PC-3 (cell line): ENCODE measurements at regions not wholly inside any gene's neighbourhood (a gene's known extent, or its start where the extent isn't known, plus 50 kb on each side); places are given as distances from the start of the nearest gene placed in this dataset.

Experiments
- ATAC-seq: fragments of 200-7000 bp; cut with Tn5 transposase; 2 replicates; pipeline ENCODE4 v1.9.1; 2020; ENCODE audit warnings: mild to moderate bottlenecking, moderate library complexity
- BruUV-seq: library from RNA; stranded (reverse); fragments of 400-500 nt; replicated peaks from 2 replicates; lab custom pipeline; 2021; lab: Mats Ljungman, UMichigan
- CTCF ChIA-PET: fragments of 300-600 bp; sonication (Branson Sonifier 250); formaldehyde crosslinking; loops from one replicate; lab custom pipeline; 2022; ENCODE audit warnings: antibody characterized with exemption; lab: Charles Lee
- POLR2A ChIA-PET: fragments of 300-600 bp; sonication (Branson Sonifier 250); formaldehyde crosslinking; loops from one replicate; lab custom pipeline; 2022; ENCODE audit warnings: antibody characterized with exemption; ENCODE audit not compliant: unreplicated experiment; lab: Charles Lee
- DNase-seq: peaks from one replicate; pipeline ENCODE4 v3.0.0-alpha.2; 2015
- H2AFZ ChIP-seq: fragments of 300-600 bp; sonication (generic); 2 replicates; pipeline ENCODE4 v1.6.0; 2016; ENCODE audit warnings: antibody characterized with exemption, low read length
- H3F3A ChIP-seq: fragments of 300-600 bp; sonication (generic); one replicate; pipeline ENCODE4 v1.6.0; 2017; ENCODE audit warnings: antibody characterized with exemption, low read length, control low read depth, mild to moderate bottlenecking; ENCODE audit not compliant: unreplicated experiment
- H3K27ac ChIP-seq: fragments of 300-600 bp; sonication (generic); 2 replicates; pipeline ENCODE4 v1.5.1; 2016; ENCODE audit warnings: mild to moderate bottlenecking, low read length
- H3K27me3 ChIP-seq: fragments of 300-600 bp; sonication (generic); 2 replicates; pipeline ENCODE4 v1.6.1; 2016; ENCODE audit warnings: low read length, mixed read lengths
- H3K36me3 ChIP-seq: fragments of 300-600 bp; sonication (generic); 2 replicates; pipeline ENCODE4 v1.6.1; 2016; ENCODE audit warnings: low read depth, mixed run types, low read length, mixed read lengths
- H3K4me1 ChIP-seq: fragments of 300-600 bp; sonication (generic); 2 replicates; pipeline ENCODE4 v1.5.1; 2016; ENCODE audit warnings: low read length; ENCODE audit not compliant: insufficient read depth
- H3K4me2 ChIP-seq: fragments of 300-600 bp; sonication (generic); 2 replicates; pipeline ENCODE4 v1.6.0; 2016; ENCODE audit warnings: low read length
- H3K4me3 ChIP-seq: fragments of 300-600 bp; sonication (generic); 2 replicates; pipeline ENCODE4 v1.5.1; 2016; ENCODE audit warnings: mild to moderate bottlenecking, low read length, mixed read lengths
- H3K79me2 ChIP-seq: fragments of 300-600 bp; sonication (generic); 2 replicates; pipeline ENCODE4 v1.6.1; 2017; ENCODE audit warnings: low read length, mixed read lengths
- H3K9ac ChIP-seq: fragments of 300-600 bp; sonication (generic); 2 replicates; pipeline ENCODE4 v1.6.0; 2016; ENCODE audit warnings: mild to moderate bottlenecking, low read length
- H3K9me2 ChIP-seq: fragments of 300-600 bp; sonication (generic); replicated peaks from 2 replicates; pipeline ENCODE4 v1.6.1; 2016; ENCODE audit warnings: mixed run types, low read length, mixed read lengths
- H3K9me3 ChIP-seq: fragments of 300-600 bp; sonication (generic); 2 replicates; pipeline ENCODE4 v1.6.1; 2016; ENCODE audit warnings: low read length, mixed read lengths
- H4K20me1 ChIP-seq: fragments of 300-600 bp; sonication (generic); 2 replicates; pipeline ENCODE4 v1.6.1; 2016; ENCODE audit warnings: low read length, mixed read lengths
- CTCF ChIP-seq: fragments of 300-600 bp; sonication (generic); conservative IDR thresholded peaks from 2 replicates; pipeline ENCODE4 v1.5.1; 2017; ENCODE audit warnings: antibody characterized with exemption, low read depth, mild to moderate bottlenecking, low read length
- EZH2 ChIP-seq: fragments of 300-600 bp; sonication (generic); IDR thresholded peaks from one replicate; pipeline ENCODE4 v1.6.1; 2017; ENCODE audit warnings: antibody characterized with exemption, mild to moderate bottlenecking, low read length; ENCODE audit not compliant: unreplicated experiment
- EZH2phosphoT487 ChIP-seq: fragments of 300-600 bp; sonication (generic); IDR thresholded peaks from 2 replicates; pipeline ENCODE4 v1.6.1; 2018; ENCODE audit warnings: mild to moderate bottlenecking, antibody characterized with exemption, low read length, borderline replicate concordance
- intact Hi-C: fragments of 100-400 bp; cut with micrococcal nuclease; formaldehyde crosslinking; loops from 2 replicates; pipeline ENCODE4 v1.9.0; 2023

GRCh38 chrX:40434443-40434842 lies 146.3 kb upstream of the ATP6AP2 start:
- H3K4me2 ChIP-seq, result no peak overlapping the region
- no peaks in the 10 kb centered on the region for H3K79me2 ChIP-seq
- ChIA-PET POLR2A (interaction anchor here (0.6 kb wide), 1 partner anchor 258 kb away, joined by 5 read pairs; no protein-coding TSS in a partner anchor), CTCF (no interaction called here)
- H3K36me3 ChIP-seq, result no peaks in the 10 kb centered on the region
- DNase-seq, result no peak
- H2AFZ ChIP-seq, result no peak overlapping the region
- intact Hi-C loops, result no loop called here
- H3K9me2 ChIP-seq, result no peaks in the 10 kb centered on the region
- H3K9me3 ChIP-seq, result no peaks in the 10 kb centered on the region
- H3K9ac ChIP-seq, result no peak overlapping the region
- H4K20me1 ChIP-seq, result no peaks in the 10 kb centered on the region
- no TSS peak for BruUV-seq
- ATAC-seq, result no peak
- no peaks in the 10 kb centered on the region for H3K27me3 ChIP-seq
- TF ChIP-seq EZH2 (no peak), CTCF (no peak), EZH2phosphoT487 (no peak)
- H3K27ac ChIP-seq, result no peak overlapping the region
- H3F3A ChIP-seq, result no peaks in the 10 kb centered on the region
- H3K4me3 ChIP-seq, result no peak overlapping the region
- H3K4me1 ChIP-seq, result no peaks in the 10 kb centered on the region

DNA sequence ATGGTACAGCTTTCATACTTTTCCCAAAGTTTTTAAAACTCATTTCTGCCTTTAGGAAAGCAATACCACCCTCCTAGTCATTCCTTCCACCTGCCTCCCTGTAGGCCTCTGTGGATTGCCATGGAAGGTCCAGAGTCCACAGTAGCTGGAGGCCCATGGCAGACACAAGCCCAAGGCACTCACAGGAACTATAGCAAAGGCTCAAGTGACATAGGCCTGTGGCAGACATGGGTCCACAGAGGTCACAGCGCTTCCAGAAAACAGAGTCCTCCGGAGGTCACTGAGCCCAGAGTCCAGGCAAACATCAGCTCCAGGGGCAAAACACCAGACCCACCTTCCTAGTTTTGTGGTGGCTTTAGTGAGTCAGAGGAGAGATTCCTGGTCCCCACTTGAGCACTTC lies 147.6 kb upstream of the ATP6AP2 start:
- POLR2A ChIA-PET, result no interaction called here
- ATAC-seq, result no peak
- BruUV-seq, result no TSS peak

GRCh38 chrX:40424259-40424658 lies 156.5 kb upstream of the ATP6AP2 start:
- Histone ChIP-seq H3K36me3 (no peaks in the 10 kb centered on the region), H2AFZ (no peak overlapping the region), H4K20me1 (no peaks in the 10 kb centered on the region), H3K27ac (no peak overlapping the region), H3F3A (no peaks in the 10 kb centered on the region), H3K4me2 (no peak overlapping the region), H3K4me1 (no peaks in the 10 kb centered on the region), H3K4me3 (no peak overlapping the region), H3K79me2 (no peaks in the 10 kb centered on the region), H3K9me3 (no peaks in the 10 kb centered on the region), H3K27me3 (no peaks in the 10 kb centered on the region), H3K9me2 (no peaks in the 10 kb centered on the region), H3K9ac (no peak overlapping the region)
- no peak for DNase-seq
- intact Hi-C loops, result no loop called here
- ATAC-seq, result no peak
- ChIA-PET CTCF (no interaction called here), POLR2A (no interaction called here)
- TF ChIP-seq EZH2phosphoT487, result no peak
- no peak for TF ChIP-seq CTCF
- no peak for TF ChIP-seq EZH2
- BruUV-seq, result no TSS peak

More for the DNA sequence above, 147.6 kb upstream of the ATP6AP2 start:
- Histone ChIP-seq H3K4me1 (no peaks in the 10 kb centered on the region), H2AFZ (no peak overlapping the region), H3K9me3 (no peaks in the 10 kb centered on the region), H3K4me3 (no peak overlapping the region), H4K20me1 (no peaks in the 10 kb centered on the region), H3K9me2 (no peaks in the 10 kb centered on the region), H3K27me3 (no peaks in the 10 kb centered on the region), H3K27ac (no peak overlapping the region), H3F3A (no peaks in the 10 kb centered on the region), H3K4me2 (no peak overlapping the region), H3K79me2 (no peaks in the 10 kb centered on the region), H3K9ac (no peak overlapping the region), H3K36me3 (no peaks in the 10 kb centered on the region)
- CTCF ChIA-PET, result no interaction called here
- TF ChIP-seq EZH2 (no peak), CTCF (no peak), EZH2phosphoT487 (no peak)
- intact Hi-C loops, result no loop called here
- no peak for DNase-seq
